Peyer's patch (tissue), 4 donors: ENCODE measurements at regions not wholly inside any gene's neighbourhood (a gene's known extent, or its start where the extent isn't known, plus 50 kb on each side); places are given as distances from the start of the nearest gene placed in this dataset.
"Not testable (repeated sequence)": the region's sequence is repeated elsewhere in the genome, so short reads cannot be mapped to it uniquely, and the experiment has no call there.

Experiments used
- DNase-seq, 3 donors: peaks; one replicate each; pipeline ENCODE4 v3.0.0-alpha.2; 2017 to 2019
- H3K27ac ChIP-seq, 4 donors: fragments of 200-600 bp; sonication (generic); one replicate each; pipeline ENCODE4 v1.5.1; 2016 to 2019
- H3K27me3 ChIP-seq, 2 donors: fragments of 200-600 bp; sonication (generic); one replicate each; pipeline ENCODE4 v1.5.1; 2019
- H3K36me3 ChIP-seq, 3 donors: fragments of 200-600 bp; sonication (generic); one replicate each; pipeline ENCODE4 v1.5.1; 2016 to 2019
- H3K4me1 ChIP-seq, 4 donors: fragments of 200-600 bp; sonication (generic); one replicate each; pipeline ENCODE4 v1.5.1; 2016 to 2019
- H3K4me3 ChIP-seq, 4 donors: fragments of 200-600 bp; sonication (generic); 1 replicate in 3 of 4; 2 replicates in 1 of 4; pipeline ENCODE4 v1.5.1; 2016 to 2019; ENCODE audit warnings: mild to moderate bottlenecking in 1 of 4
- H3K9me3 ChIP-seq, 4 donors: fragments of 200-600 bp; sonication (generic); one replicate each; pipeline ENCODE4 v1.5.1; 2016 to 2019; ENCODE audit warnings: mild to moderate bottlenecking in 1 of 4
- CTCF ChIP-seq, 6 experiments: fragments of 450-650 bp in 4 of 6; fragments of 200-600 bp in 2 of 6; sonication (generic) in 1 of 6; IDR thresholded peaks; one replicate each; pipeline ENCODE4 v1.5.1; 2017 to 2019; ENCODE audit warnings: antibody characterized with exemption in 6 of 6, mild to moderate bottlenecking in 3 of 6, moderate library complexity in 1 of 6
- POLR2A ChIP-seq, 2 donors: fragments of 450-650 bp; IDR thresholded peaks; one replicate each; pipeline ENCODE4 v1.5.1; 2017; ENCODE audit warnings: antibody characterized with exemption in 2 of 2, mild to moderate bottlenecking in 2 of 2, moderate library complexity in 2 of 2

- Histone ChIP-seq H3K4me3 (no peak overlapping the region), H3K27ac (no peak overlapping the region), H3K9me3 (no peaks in the 10 kb centered on the region), H3K27me3 (no peaks in the 10 kb centered on the region), H3K36me3 (no peaks in the 10 kb centered on the region), H3K4me1 (no peaks in the 10 kb centered on the region)
- no peak for TF ChIP-seq CTCF (IDR thresholded peaks at IDR 0.05)
- no peak for TF ChIP-seq POLR2A (IDR thresholded peaks at IDR 0.05)
- DNase-seq = no peak
These were observed 232.7 kb upstream of the ONECUT1 start for GRCh38 chr15:53022788-53023187.

GRCh38 chr15:53013329-53013728 lies 223.2 kb upstream of the ONECUT1 start:
- TF ChIP-seq POLR2A (IDR thresholded peaks at IDR 0.05) (no peak), CTCF (IDR thresholded peaks at IDR 0.05) (no peak)
- no peaks in the 10 kb centered on the region for H3K36me3 ChIP-seq
- H3K27ac ChIP-seq = no peak overlapping the region
- no peak for DNase-seq
- no peak overlapping the region for H3K4me3 ChIP-seq
- no peaks in the 10 kb centered on the region for H3K9me3 ChIP-seq
- no peaks in the 10 kb centered on the region for H3K4me1 ChIP-seq
- H3K27me3 ChIP-seq = no peaks in the 10 kb centered on the region

- H3K36me3 ChIP-seq, H3K27ac ChIP-seq, H3K4me1 ChIP-seq, DNase-seq, H3K27me3 ChIP-seq, H3K9me3 ChIP-seq, H3K4me3 ChIP-seq: not testable (repeated sequence)
These were observed 221.6 kb upstream of the ONECUT1 start for GRCh38 chr15:53011779-53012178.

- Histone ChIP-seq H3K27me3 (no peaks in the 10 kb centered on the region), H3K27ac (no peak overlapping the region), H3K4me1 (no peaks in the 10 kb centered on the region), H3K9me3 (no peaks in the 10 kb centered on the region), H3K4me3 (no peak overlapping the region), H3K36me3 (no peaks in the 10 kb centered on the region)
- DNase-seq = no peak
- TF ChIP-seq CTCF (IDR thresholded peaks at IDR 0.05) (no peak), POLR2A (IDR thresholded peaks at IDR 0.05) (no peak)
These were observed 219.0 kb upstream of the ONECUT1 start for GRCh38 chr15:53009093-53009492.

GRCh38 chr15:53000409-53000808 lies 210.3 kb upstream of the ONECUT1 start:
- Histone ChIP-seq H3K4me3 (no peak overlapping the region), H3K36me3 (no peaks in the 10 kb centered on the region), H3K9me3 (no peaks in the 10 kb centered on the region), H3K27me3 (no peaks in the 10 kb centered on the region), H3K27ac (no peak overlapping the region), H3K4me1 (no peaks in the 10 kb centered on the region)
- DNase-seq = no peak
- no peak for TF ChIP-seq POLR2A (IDR thresholded peaks at IDR 0.05)
- no peak for TF ChIP-seq CTCF (IDR thresholded peaks at IDR 0.05)

- Histone ChIP-seq H3K4me1 (no peaks in the 10 kb centered on the region), H3K9me3 (no peaks in the 10 kb centered on the region)
- no peak for TF ChIP-seq POLR2A (IDR thresholded peaks at IDR 0.05)
- no peak for TF ChIP-seq CTCF (IDR thresholded peaks at IDR 0.05)
These were observed 207.0 kb upstream of the ONECUT1 start for GRCh38 chr15:52997123-52997522.

More at GRCh38 chr15:52997123-52997522, 207.0 kb upstream of the ONECUT1 start:
- no peaks in the 10 kb centered on the region for H3K36me3 ChIP-seq
- no peak overlapping the region for H3K4me3 ChIP-seq
- DNase-seq = no peak
- H3K27ac ChIP-seq = no peak overlapping the region
- H3K27me3 ChIP-seq = no peaks in the 10 kb centered on the region
